CD14-positive monocyte (primary cell): ENCODE measurements at regions not wholly inside any gene's neighbourhood (a gene's known extent, or its start where the extent isn't known, plus 50 kb on each side); places are given as distances from the start of the nearest gene placed in this dataset.

ENCODE experiments used
- DNase-seq, 3 donors: peaks; one replicate each; pipeline ENCODE4 v3.0.0-alpha.2; 2011 to 2022
- H2AFZ ChIP-seq: 2 replicates; pipeline ENCODE4 v1.6.0; 2012; ENCODE audit warnings: mild to moderate bottlenecking, low read depth, low read length, inconsistent platforms; ENCODE audit not compliant: insufficient read depth, poor library complexity, severe bottlenecking
- H3K27ac ChIP-seq, 2 donors: 1 replicate in 1 of 2; 2 replicates in 1 of 2; pipeline ENCODE4 v1.5.1; 2012 to 2013; ENCODE audit warnings: low read length in 2 of 2, control low read depth in 1 of 2, inconsistent platforms in 1 of 2, low read depth in 1 of 2, mild to moderate bottlenecking in 1 of 2
- H3K27me3 ChIP-seq, 2 donors: one replicate each; pipeline versions ENCODE4 v1.6.0 to v1.6.1; 2011 to 2013; ENCODE audit warnings: low read length in 2 of 2; ENCODE audit not compliant: control insufficient read depth in 2 of 2, insufficient read depth in 2 of 2
- H3K36me3 ChIP-seq, 2 donors: replicated peaks in 1 of 2; 1 replicate in 1 of 2; 2 replicates in 1 of 2; pipeline versions ENCODE4 v1.5.1 to v1.6.1; 2012 to 2013; ENCODE audit warnings: low read length in 2 of 2, control low read depth in 1 of 2, inconsistent platforms in 1 of 2, mild to moderate bottlenecking in 1 of 2; ENCODE audit not compliant: insufficient read depth in 2 of 2, control insufficient read depth in 1 of 2
- H3K4me1 ChIP-seq, 2 donors: 1 replicate in 1 of 2; 2 replicates in 1 of 2; pipeline versions ENCODE4 v1.5.1 to v1.6.1; 2012 to 2013; ENCODE audit warnings: low read length in 2 of 2, control low read depth in 1 of 2, inconsistent platforms in 1 of 2, mild to moderate bottlenecking in 1 of 2, moderate library complexity in 1 of 2; ENCODE audit not compliant: insufficient read depth in 2 of 2, control insufficient read depth in 1 of 2
- H3K4me2 ChIP-seq: replicated peaks from 2 replicates; pipeline ENCODE3; 2012; ENCODE audit warnings: low read length, moderate library complexity, mild to moderate bottlenecking; ENCODE audit not compliant: poor library complexity, severe bottlenecking; ENCODE audit errors: extremely low read depth
- H3K4me3 ChIP-seq, 3 experiments: fragments of 200-600 bp in 1 of 3; sonication (generic) in 1 of 3; replicated peaks in 1 of 3; 1 replicate in 2 of 3; 2 replicates in 1 of 3; pipeline ENCODE4 v1.5.1; 2011 to 2013; ENCODE audit warnings: low read length in 3 of 3, mild to moderate bottlenecking in 3 of 3, control low read depth in 2 of 3, low read depth in 2 of 3, inconsistent platforms in 1 of 3, moderate library complexity in 1 of 3
- H3K79me2 ChIP-seq: 2 replicates; pipeline ENCODE4 v1.6.0; 2012; ENCODE audit warnings: mild to moderate bottlenecking, control low read depth, inconsistent platforms, low read length, moderate library complexity; ENCODE audit not compliant: insufficient read depth
- H3K9ac ChIP-seq: 2 replicates; pipeline ENCODE4 v1.6.0; 2017; ENCODE audit warnings: low read length, mild to moderate bottlenecking; ENCODE audit not compliant: insufficient read depth, poor library complexity, severe bottlenecking
- H3K9me3 ChIP-seq, 2 donors: replicated peaks in 1 of 2; 1 replicate in 1 of 2; 2 replicates in 1 of 2; pipeline versions ENCODE4 v1.5.1 to v1.6.1; 2012 to 2013; ENCODE audit warnings: low read length in 2 of 2, control low read depth in 1 of 2; ENCODE audit not compliant: control insufficient read depth in 1 of 2, insufficient read depth in 1 of 2
- H4K20me1 ChIP-seq: 2 replicates; pipeline ENCODE4 v1.6.0; 2012; ENCODE audit warnings: mild to moderate bottlenecking, low read length, control low read depth, moderate library complexity; ENCODE audit not compliant: insufficient read depth
- H3K27ac Mint-ChIP-seq, 7 donors: one replicate each; pipeline ENCODE4 v1.8.0; 2020; ENCODE audit warnings: mild to moderate bottlenecking in 7 of 7, mixed read lengths in 7 of 7, moderate library complexity in 6 of 7, inconsistent platforms in 2 of 7
- H3K27me3 Mint-ChIP-seq, 3 donors: one replicate each; pipeline ENCODE4 v1.8.0; 2021 to 2022; ENCODE audit warnings: low read depth in 3 of 3, mild to moderate bottlenecking in 3 of 3, mixed read lengths in 3 of 3, moderate library complexity in 3 of 3, inconsistent platforms in 1 of 3
- H3K36me3 Mint-ChIP-seq, 2 donors: one replicate each; pipeline ENCODE4 v1.8.0; 2020; ENCODE audit warnings: mixed read lengths in 2 of 2, inconsistent platforms in 1 of 2, mild to moderate bottlenecking in 1 of 2
- H3K4me1 Mint-ChIP-seq: one replicate; pipeline ENCODE4 v1.8.0; 2020; ENCODE audit warnings: mild to moderate bottlenecking, mixed read lengths
- H3K4me3 Mint-ChIP-seq, 2 donors: one replicate each; pipeline ENCODE4 v1.8.0; 2020; ENCODE audit warnings: mild to moderate bottlenecking in 2 of 2, mixed read lengths in 2 of 2, moderate library complexity in 1 of 2
- H3K9me3 Mint-ChIP-seq, 7 donors: one replicate each; pipeline ENCODE4 v1.8.0; 2020 to 2022; ENCODE audit warnings: mixed read lengths in 7 of 7, mild to moderate bottlenecking in 6 of 7, moderate library complexity in 6 of 7, inconsistent platforms in 2 of 7
- CTCF ChIP-seq: fragments of 200-600 bp; IDR thresholded peaks from one replicate; pipeline ENCODE4 v1.8.0; 2022; ENCODE audit warnings: antibody characterized with exemption, mild to moderate bottlenecking
- WGBS: methylation state at CpG from one replicate; pipeline ENCODE4 v1.1.5; 2013; ENCODE audit warnings: missing lambda C conversion rate; ENCODE audit not compliant: insufficient coverage; 5-methylcytosine and 5-hydroxymethylcytosine counted together
- intact Hi-C, 2 donors: fragments of 100-400 bp; cut with micrococcal nuclease; formaldehyde crosslinking; loops; one replicate each; pipeline versions ENCODE4 v1.15.0 to v1.15.1; 2023

GRCh38 chr5:106648401-106648800 is 1022.3 kb downstream of the EFNA5 start:
- Histone ChIP-seq H3K4me1 (no peaks in the 10 kb centered on the region), H3K9ac (no peak overlapping the region), H2AFZ (no peak overlapping the region), H4K20me1 (no peaks in the 10 kb centered on the region), H3K36me3 (no peaks in the 10 kb centered on the region), H3K4me3 (no peak overlapping the region), H3K27me3 (no peaks in the 10 kb centered on the region), H3K4me2 (no peak overlapping the region), H3K79me2 (no peaks in the 10 kb centered on the region), H3K9me3 (peaks cover 0 to under 1% of the 10 kb centered on the region in 2 donors), H3K27ac (no peak overlapping the region)
- no CpG with 5 or more reads among the region's 2 CpGs for WGBS
- Mint-ChIP-seq H3K9me3 (peaks cover 0 to 6% (median 5%) of the 10 kb centered on the region in 7 donors), H3K27me3 (peaks cover 0 to 1% (median 0%) of the 10 kb centered on the region in 3 donors), H3K4me1 (no peaks in the 10 kb centered on the region), H3K4me3 (no peak overlapping the region), H3K27ac (no peak overlapping the region), H3K36me3 (no peaks in the 10 kb centered on the region)
- TF ChIP-seq CTCF, result no peak
- intact Hi-C loops, result no loop called here
- no peak for DNase-seq

GRCh38 chr5:106646106-106646505 is 1024.6 kb downstream of the EFNA5 start:
- Histone ChIP-seq H3K4me3 (no peak overlapping the region), H3K36me3 (no peaks in the 10 kb centered on the region), H4K20me1 (no peaks in the 10 kb centered on the region), H3K9ac (no peak overlapping the region), H3K27me3 (no peaks in the 10 kb centered on the region), H3K79me2 (no peaks in the 10 kb centered on the region), H3K4me1 (no peaks in the 10 kb centered on the region), H3K27ac (no peak overlapping the region), H3K9me3 (peaks cover 0 to 2% of the 10 kb centered on the region in 2 donors), H2AFZ (no peak overlapping the region), H3K4me2 (no peak overlapping the region)
- H3K27ac Mint-ChIP-seq, result no peak overlapping the region
- no peak for TF ChIP-seq CTCF
- intact Hi-C loops, result no loop called here
- no CpG with 5 or more reads among the region's 1 CpG for WGBS
- peaks cover 0 to 4% (median 0%) of the 10 kb centered on the region in 7 donors for H3K9me3 Mint-ChIP-seq
- no peaks in the 10 kb centered on the region for H3K36me3 Mint-ChIP-seq
- H3K4me1 Mint-ChIP-seq, result no peaks in the 10 kb centered on the region
- no peak for DNase-seq
- H3K4me3 Mint-ChIP-seq, result no peak overlapping the region
- H3K27me3 Mint-ChIP-seq, result peaks cover 0 to 1% (median 0%) of the 10 kb centered on the region in 3 donors
